ENCODE measurements at regions not wholly inside any gene's neighbourhood (a gene's known extent, or its start where the extent isn't known, plus 50 kb on each side); places are given as distances from the start of the nearest gene placed in this dataset.
A peak's percentile ranks its signal among the peaks of the same experiment; 100 is the strongest.

DNA sequence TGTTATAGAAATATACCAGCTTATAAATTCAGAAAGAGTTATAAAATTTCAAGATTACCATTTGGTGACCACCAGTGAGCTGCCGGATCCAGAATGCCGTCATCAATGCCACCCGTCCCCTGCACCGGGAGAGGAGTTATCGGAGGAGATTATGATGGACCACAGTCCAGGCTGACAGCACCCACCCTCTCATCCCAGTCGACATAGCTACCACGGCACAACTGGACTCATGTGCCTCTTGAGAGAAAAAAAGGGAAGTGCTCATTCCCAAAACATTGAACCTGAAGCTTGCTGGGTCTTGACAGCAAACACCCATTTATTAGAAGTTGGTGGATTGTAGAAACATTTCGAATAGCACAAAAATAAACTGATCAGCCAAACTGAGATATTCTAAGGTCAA is 1331.5 kb downstream of the TBC1D22A start:
- FAIRE-seq (no peak), DNase-seq (ENCODE audit: insufficient read length, low spot score) (no peak)
- peak; percentile 73; the same call in 1 of the 2 replicates for TF ChIP-seq SPI1 (IDR thresholded peaks at IDR 0.05; ENCODE audit: low read depth, low read length)
- no peak for TF ChIP-seq TAF1 (IDR thresholded peaks at IDR 0.05; ENCODE audit: low read depth, low read length)

DNA sequence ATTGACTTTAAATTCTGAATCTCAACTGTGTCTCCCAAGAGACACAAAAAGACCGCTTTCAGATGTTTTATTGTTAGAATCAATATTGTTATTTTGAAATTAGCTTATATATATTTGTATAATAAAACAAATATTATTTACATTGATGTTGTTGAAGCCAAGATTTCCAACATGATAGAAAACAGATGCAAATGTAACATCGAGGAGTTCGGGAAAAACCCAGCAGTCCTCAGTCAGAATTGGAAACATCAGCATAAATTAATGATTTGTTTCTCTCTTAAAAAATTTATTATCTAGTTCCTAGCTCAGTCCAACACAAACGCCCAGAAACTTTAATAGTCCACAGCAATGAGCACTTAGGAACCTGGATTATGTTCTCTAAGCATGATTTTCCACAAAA is 1330.4 kb downstream of the TBC1D22A start:
- FAIRE-seq (no peak), DNase-seq (ENCODE audit: insufficient read length, low spot score) (no peak)
- TF ChIP-seq POU2F2 (IDR thresholded peaks at IDR 0.05; ENCODE audit: low read depth, low read length) (no peak), POLR2AphosphoS5 (IDR thresholded peaks at IDR 0.05; ENCODE audit: low read depth, low read length) (no peak), POLR2A (IDR thresholded peaks at IDR 0.05; ENCODE audit: low read depth, low read length) (no peak), PAX5 (IDR thresholded peaks at IDR 0.05; ENCODE audit: insufficient read depth, low read length, severe bottlenecking) (no peak), SPI1 (IDR thresholded peaks at IDR 0.05; ENCODE audit: low read depth, low read length) (no peak), TAF1 (IDR thresholded peaks at IDR 0.05; ENCODE audit: low read depth, low read length) (no peak)

DNA sequence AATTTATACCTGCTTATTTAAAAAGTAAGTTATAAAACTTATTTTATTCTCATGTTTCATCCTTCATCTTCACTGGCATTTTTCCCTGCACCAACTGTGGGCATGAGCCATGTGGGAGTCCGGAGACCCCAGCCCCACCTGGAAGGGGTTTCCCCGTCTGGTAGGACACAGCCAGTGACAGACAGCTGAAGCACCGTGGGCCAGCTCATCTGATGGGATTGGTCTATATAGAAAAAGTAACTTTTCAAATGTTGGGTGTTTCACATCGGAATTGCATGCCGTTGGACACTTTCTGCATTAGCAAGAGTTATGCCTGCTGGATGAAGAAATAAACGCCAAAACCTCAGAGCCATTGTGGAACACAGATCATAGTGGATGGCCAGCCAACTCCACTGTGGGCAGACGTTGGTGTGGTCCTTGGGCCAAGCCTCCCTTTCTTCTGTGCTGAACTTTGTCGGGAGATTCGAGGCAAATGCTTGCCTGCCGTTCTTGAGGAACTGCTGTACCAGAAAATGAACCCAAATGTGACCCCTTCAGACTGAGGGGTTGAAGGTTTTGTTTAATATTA is 1329.3 kb downstream of the TBC1D22A start:
- DNase-seq (ENCODE audit: insufficient read length, low spot score) (no peak), FAIRE-seq (peak; percentile 72)
- TF ChIP-seq POLR2AphosphoS5 (IDR thresholded peaks at IDR 0.05; ENCODE audit: low read depth, low read length) (no peak), TAF1 (IDR thresholded peaks at IDR 0.05; ENCODE audit: low read depth, low read length) (no peak), POU2F2 (IDR thresholded peaks at IDR 0.05; ENCODE audit: low read depth, low read length) (no peak), POLR2A (IDR thresholded peaks at IDR 0.05; ENCODE audit: low read depth, low read length) (no peak), PAX5 (IDR thresholded peaks at IDR 0.05; ENCODE audit: insufficient read depth, low read length, severe bottlenecking) (no peak), SPI1 (IDR thresholded peaks at IDR 0.05; ENCODE audit: low read depth, low read length) (no peak)

DNA sequence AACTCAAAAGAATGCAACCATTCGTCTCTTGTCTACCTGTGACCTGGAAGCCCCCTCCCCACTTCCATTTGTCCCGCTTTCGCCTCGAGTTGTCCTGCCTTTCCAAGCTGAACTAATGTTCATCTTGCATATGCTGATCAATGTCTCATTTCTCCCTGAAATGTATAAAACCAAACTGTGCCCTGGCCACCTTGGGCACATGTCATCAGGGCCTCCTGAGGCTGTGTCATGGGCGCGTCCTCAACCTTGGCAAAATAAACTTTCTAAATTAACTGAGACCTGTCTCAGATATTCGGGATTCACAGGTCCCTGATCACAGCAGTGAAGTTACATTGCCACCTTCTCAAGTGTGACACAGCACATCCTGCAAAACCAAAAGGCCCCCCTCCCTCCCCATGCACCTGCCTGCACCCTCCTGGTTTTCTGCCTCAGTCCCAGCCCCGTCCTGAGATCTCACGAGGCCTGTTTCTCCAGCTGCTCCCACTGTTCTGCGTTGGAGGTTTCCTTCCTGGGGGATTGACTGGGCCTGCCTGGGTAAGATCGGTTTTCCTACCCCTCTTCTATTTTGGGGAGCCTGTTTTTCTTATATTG is 1328.7 kb downstream of the TBC1D22A start:
- DNase-seq (ENCODE audit: insufficient read length, low spot score), result no peak
- FAIRE-seq, result no peak
- TF ChIP-seq POLR2AphosphoS5 (IDR thresholded peaks at IDR 0.05; ENCODE audit: low read depth, low read length) (no peak), SPI1 (IDR thresholded peaks at IDR 0.05; ENCODE audit: low read depth, low read length) (no peak), PAX5 (IDR thresholded peaks at IDR 0.05; ENCODE audit: insufficient read depth, low read length, severe bottlenecking) (no peak), POU2F2 (IDR thresholded peaks at IDR 0.05; ENCODE audit: low read depth, low read length) (no peak), POLR2A (IDR thresholded peaks at IDR 0.05; ENCODE audit: low read depth, low read length) (no peak), TAF1 (IDR thresholded peaks at IDR 0.05; ENCODE audit: low read depth, low read length) (no peak)

DNA sequence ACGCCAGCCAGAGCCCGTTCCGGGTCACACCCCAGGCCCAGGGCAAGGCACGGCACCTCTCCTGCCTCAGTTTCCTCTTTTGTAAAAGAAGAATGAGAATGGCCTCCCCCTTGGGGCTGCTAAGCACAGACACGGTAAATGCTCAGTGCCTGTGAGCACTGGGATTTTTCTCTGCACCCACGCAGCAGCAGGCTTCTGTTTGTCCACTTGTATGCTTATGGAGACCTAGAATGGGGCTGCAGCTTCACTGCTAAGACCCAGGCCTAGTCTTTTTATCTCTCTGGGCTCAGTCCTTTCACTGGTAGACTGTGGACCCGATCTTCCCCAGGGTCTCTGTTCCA is 1327.9 kb downstream of the TBC1D22A start:
- TF ChIP-seq TAF1 (IDR thresholded peaks at IDR 0.05; ENCODE audit: low read depth, low read length) (no peak), SPI1 (IDR thresholded peaks at IDR 0.05; ENCODE audit: low read depth, low read length) (no peak), POU2F2 (IDR thresholded peaks at IDR 0.05; ENCODE audit: low read depth, low read length) (no peak), POLR2AphosphoS5 (IDR thresholded peaks at IDR 0.05; ENCODE audit: low read depth, low read length) (no peak), POLR2A (IDR thresholded peaks at IDR 0.05; ENCODE audit: low read depth, low read length) (no peak), PAX5 (IDR thresholded peaks at IDR 0.05; ENCODE audit: insufficient read depth, low read length, severe bottlenecking) (no peak)
- DNase-seq (ENCODE audit: insufficient read length, low spot score), result no peak
- FAIRE-seq, result no peak

DNA sequence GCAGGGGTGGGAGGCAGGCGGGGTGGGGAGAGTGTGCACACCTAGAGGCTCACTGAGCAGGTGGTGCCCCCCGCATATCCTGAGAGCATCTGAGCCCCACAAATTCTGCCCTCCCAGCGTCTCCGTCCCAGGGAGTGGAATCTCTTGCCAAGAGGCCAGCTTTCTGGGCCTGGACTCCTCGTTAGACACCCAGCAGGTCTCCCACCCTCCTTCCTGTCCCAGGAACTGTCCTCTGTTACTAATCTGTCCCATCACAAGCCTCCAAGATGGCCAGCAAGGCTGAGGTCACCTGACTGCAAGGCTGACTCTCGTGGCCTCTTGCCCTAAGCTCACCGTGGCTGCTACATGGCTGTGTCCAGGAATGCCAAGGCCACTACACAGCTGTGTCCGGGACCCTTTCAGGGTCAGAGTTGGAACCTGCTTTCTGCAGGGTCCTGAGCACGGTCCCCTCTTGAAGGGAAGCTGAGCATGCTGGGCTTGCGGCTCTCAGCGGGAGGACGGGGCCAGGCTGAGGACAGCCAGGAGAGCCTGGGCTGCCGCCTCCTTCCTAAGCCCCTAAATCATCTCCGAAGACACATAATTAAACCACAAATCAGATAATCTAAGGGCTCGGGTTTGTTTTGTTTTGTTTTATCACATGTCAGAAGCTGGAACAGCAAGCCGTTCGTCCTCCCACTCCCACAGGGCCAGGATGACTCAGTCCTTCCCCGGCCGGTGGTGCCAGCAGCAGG is 1327.3 kb downstream of the TBC1D22A start:
- DNase-seq (ENCODE audit: insufficient read length, low spot score) (no peak), FAIRE-seq (peak; percentile 40)

DNA sequence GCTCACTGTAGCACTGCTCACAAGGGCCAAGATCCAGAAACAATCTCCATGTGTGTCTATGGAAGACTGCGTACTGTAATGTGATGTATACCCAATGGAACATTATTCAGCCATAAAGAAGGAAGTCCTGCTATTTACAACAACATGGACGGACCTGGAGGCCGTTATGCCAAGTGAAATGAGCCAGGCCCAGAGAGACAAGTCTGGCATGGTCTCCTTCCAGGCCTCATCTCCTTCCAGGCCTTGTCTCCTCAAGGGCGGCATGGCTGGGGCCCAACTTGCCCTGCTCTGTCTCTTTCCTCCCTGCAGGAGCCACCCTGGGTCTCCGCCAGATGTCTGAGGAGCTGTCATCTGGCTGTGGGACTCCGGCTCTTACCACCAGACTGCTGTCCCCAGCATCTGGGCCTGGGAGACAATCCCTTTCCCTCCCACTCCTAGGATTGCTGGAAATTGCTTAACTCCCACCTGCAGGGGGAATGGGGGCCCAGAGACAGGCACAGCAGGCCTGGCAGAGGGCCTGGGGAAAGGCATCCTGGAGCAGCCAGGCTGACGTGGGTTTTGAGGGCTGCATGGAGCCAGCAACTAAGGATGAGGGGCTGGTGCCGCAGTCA is 1326.6 kb downstream of the TBC1D22A start:
- no peak for DNase-seq (ENCODE audit: insufficient read length, low spot score)
- TF ChIP-seq POU2F2 (IDR thresholded peaks at IDR 0.05; ENCODE audit: low read depth, low read length), result no peak
- TF ChIP-seq SPI1 (IDR thresholded peaks at IDR 0.05; ENCODE audit: low read depth, low read length), result no peak
- TF ChIP-seq POLR2A (IDR thresholded peaks at IDR 0.05; ENCODE audit: low read depth, low read length), result no peak
- TF ChIP-seq POLR2AphosphoS5 (IDR thresholded peaks at IDR 0.05; ENCODE audit: low read depth, low read length), result no peak
- no peak for TF ChIP-seq TAF1 (IDR thresholded peaks at IDR 0.05; ENCODE audit: low read depth, low read length)
- no peak for TF ChIP-seq PAX5 (IDR thresholded peaks at IDR 0.05; ENCODE audit: insufficient read depth, low read length, severe bottlenecking)
- no peak for FAIRE-seq

More for the DNA sequence above, 1327.3 kb downstream of the TBC1D22A start:
- no peak for TF ChIP-seq SPI1 (IDR thresholded peaks at IDR 0.05; ENCODE audit: low read depth, low read length)
- no peak for TF ChIP-seq PAX5 (IDR thresholded peaks at IDR 0.05; ENCODE audit: insufficient read depth, low read length, severe bottlenecking)
- no peak for TF ChIP-seq POLR2AphosphoS5 (IDR thresholded peaks at IDR 0.05; ENCODE audit: low read depth, low read length)
- TF ChIP-seq TAF1 (IDR thresholded peaks at IDR 0.05; ENCODE audit: low read depth, low read length), result no peak

DNA sequence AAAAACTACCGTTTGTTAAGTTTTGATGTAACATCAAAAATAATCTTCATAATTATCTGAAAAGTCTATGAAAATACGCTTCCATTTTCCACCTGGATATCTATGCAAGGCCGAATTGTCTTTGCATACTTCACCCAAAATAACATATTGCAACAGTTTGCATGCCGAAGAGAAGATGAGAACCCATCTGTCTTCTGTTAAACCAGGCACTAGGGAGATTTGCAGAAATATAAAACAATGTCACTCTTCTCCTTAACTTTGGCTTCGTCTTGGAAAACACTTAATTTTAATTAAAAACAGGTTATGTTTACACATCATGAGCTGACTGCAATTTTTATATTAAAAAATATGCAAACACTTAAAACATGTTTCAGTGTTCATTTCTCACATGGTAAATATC is 1325.8 kb downstream of the TBC1D22A start:
- DNase-seq (ENCODE audit: insufficient read length, low spot score) (no peak), FAIRE-seq (no peak)

DNA sequence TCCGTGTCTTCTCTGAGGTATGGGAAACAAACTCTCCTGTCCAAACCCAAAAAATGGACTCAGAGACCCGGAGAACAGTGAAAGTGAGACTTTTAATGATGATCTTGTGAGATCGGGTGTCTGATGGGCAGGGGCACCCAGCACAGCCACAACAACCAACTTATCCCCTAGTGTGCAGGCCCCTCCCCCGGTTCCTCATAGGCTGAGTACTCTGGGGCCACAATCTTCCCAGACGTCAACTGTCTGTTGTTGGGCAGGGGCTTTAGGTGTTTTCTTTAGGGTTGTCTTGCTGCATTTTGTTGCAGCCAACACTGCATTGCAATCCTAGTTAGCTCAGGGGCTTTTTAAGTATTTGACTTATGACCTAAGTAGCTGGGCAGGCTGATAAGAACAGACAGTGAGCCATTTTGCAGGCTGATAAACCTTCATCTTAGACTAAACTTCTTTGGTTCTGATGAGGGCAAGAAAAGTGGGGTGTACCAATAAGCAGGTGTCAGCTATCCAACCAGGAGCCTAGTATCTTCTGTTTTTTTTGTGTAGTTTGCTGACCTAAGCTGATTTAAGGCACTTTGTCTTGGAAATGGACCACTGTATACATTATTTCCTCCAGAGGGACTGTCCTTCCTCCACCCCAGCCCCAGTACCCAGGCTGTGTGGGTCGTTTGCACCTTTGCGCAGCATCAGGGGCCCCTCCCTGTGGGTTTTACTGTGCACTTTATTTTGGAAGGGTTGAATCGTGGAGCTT is 1323.6 kb downstream of the TBC1D22A start:
- TF ChIP-seq POLR2A (IDR thresholded peaks at IDR 0.05; ENCODE audit: low read depth, low read length) (no peak), TAF1 (IDR thresholded peaks at IDR 0.05; ENCODE audit: low read depth, low read length) (no peak), PAX5 (IDR thresholded peaks at IDR 0.05; ENCODE audit: insufficient read depth, low read length, severe bottlenecking) (no peak), POU2F2 (IDR thresholded peaks at IDR 0.05; ENCODE audit: low read depth, low read length) (no peak), POLR2AphosphoS5 (IDR thresholded peaks at IDR 0.05; ENCODE audit: low read depth, low read length) (no peak), SPI1 (IDR thresholded peaks at IDR 0.05; ENCODE audit: low read depth, low read length) (no peak)
- no peak for FAIRE-seq
- no peak for DNase-seq (ENCODE audit: insufficient read length, low spot score)

More for the DNA sequence above, 1325.8 kb downstream of the TBC1D22A start:
- no peak for TF ChIP-seq POLR2A (IDR thresholded peaks at IDR 0.05; ENCODE audit: low read depth, low read length)
- no peak for TF ChIP-seq TAF1 (IDR thresholded peaks at IDR 0.05; ENCODE audit: low read depth, low read length)
- no peak for TF ChIP-seq POU2F2 (IDR thresholded peaks at IDR 0.05; ENCODE audit: low read depth, low read length)
- TF ChIP-seq POLR2AphosphoS5 (IDR thresholded peaks at IDR 0.05; ENCODE audit: low read depth, low read length), result no peak

Measured in GM12891 (cell line).